HG02763 (cell line): ENCODE measurements at regions not wholly inside any gene's neighbourhood (a gene's known extent, or its start where the extent isn't known, plus 50 kb on each side); places are given as distances from the start of the nearest gene placed in this dataset.
"Not testable (repeated sequence)": the region's sequence is repeated elsewhere in the genome, so short reads cannot be mapped to it uniquely, and the experiment has no call there.

ENCODE experiments used
- ATAC-seq: cut with Tn5 transposase; IDR thresholded peaks from one replicate; pipeline ENCODE4 v1.9.1; 2021; ENCODE audit warnings: mild to moderate bottlenecking, moderate library complexity; ENCODE audit not compliant: unreplicated experiment

DNA sequence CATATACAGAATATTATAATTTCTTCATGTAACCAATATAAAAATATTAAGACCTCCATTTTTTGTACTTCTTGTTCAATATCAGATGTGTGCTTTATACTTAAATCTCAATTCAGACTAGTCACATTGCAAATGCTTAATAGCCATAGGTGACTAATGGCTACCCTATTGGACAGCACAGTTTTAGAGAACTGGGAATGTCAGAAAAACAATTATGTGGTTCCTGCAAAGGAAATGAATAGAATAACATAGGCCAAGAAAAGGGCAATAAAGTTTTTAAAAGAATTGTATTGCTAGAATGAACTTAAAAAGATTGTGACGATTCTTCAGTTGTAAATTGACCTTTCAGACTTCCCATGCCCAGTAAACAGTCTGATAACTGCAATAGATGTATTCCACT lies 843.0 kb downstream of the METTL15 start:
- no peak for ATAC-seq

DNA sequence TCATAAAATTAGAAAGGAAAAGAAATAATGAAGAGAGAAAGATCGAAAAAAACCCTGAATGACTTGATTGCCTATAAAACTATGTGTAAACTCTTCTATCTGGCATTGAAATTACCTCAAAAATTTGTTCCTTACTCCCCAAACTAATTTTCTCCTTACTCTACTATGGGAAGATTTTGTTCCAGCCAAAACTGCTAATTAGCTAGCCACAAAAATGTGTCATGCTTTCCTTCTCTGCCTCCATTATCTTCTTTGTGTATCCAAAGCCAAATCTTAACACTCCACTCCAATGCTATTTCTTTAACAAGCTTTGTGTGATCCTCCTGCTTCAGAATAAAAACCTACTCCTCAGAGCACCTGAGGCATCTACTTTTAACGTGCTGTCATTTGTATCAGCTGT lies 831.2 kb downstream of the METTL15 start:
- no peak for ATAC-seq

DNA sequence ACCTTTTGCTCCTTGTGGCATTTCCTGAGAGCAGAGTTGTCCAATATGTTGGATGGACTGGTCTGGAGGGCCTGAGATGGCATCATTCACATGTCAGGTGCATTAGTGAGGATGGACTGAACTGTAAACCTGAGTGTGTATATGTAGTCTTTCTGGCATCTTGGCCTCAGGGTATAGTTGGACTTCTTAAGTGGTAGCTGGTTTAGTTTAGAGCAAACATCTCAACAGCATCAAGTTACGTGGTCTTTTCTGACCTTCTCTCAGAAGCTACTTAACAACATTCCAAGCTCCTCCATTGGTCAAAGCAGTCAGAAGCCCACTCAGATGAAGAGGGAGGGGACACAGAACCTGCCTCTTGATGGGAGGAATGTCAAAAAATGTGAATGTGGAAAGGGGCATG lies 829.9 kb downstream of the METTL15 start:
- no peak for ATAC-seq

- ATAC-seq, result no peak
These were observed 824.8 kb downstream of the METTL15 start for GRCh38 chr11:28932940-28933339.

- ATAC-seq, result no peak
These were observed 815.8 kb downstream of the METTL15 start for GRCh38 chr11:28924004-28924403.

- no peak for ATAC-seq
These were observed 814.3 kb downstream of the METTL15 start for GRCh38 chr11:28922386-28922981.

- no peak for ATAC-seq
These were observed 811.0 kb downstream of the METTL15 start for GRCh38 chr11:28919194-28919593.

DNA sequence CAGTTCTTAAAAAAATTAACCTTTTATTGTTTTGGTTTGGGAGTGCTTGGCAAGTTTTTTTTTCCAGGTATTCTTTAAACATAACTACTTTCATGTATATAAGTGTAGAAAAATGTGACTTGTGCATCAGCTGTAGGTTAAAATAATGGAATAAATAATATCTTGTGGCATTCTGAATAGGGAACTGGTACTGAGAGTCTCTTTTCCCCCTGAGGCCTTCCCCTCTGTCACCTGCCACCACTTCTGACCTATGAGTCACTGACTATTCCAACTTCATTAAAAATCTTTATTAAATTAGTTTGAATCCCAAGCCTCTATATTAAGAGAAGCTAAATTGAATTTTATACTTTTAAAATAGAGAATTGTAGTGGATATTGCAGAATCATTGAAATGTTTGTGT lies 805.7 kb downstream of the METTL15 start:
- no peak for ATAC-seq

GRCh38 chr11:28911829-28912228 lies 803.6 kb downstream of the METTL15 start:
- ATAC-seq, result no peak

- ATAC-seq, result no peak
These were observed 802.7 kb downstream of the METTL15 start for GRCh38 chr11:28910926-28911325.

DNA sequence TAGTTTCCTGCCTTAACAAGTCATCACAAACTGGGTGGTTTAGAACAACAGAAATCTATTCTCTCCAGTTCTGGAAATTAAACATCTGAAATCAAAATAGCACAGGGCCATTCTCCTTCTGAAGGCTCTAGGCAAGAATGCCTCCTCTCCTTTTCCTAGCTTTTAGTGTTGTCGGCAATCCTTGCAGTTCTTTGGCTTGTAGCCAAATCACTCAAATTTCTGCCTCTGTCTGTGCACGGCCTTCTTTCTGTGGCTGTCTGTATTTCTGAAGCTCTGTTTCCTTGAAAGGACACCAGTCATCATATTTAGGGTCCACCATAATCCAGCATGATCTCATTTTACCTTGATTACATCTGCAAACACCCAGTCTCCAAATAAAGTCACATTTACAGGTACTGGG lies 795.5 kb downstream of the METTL15 start:
- no peak for ATAC-seq

DNA sequence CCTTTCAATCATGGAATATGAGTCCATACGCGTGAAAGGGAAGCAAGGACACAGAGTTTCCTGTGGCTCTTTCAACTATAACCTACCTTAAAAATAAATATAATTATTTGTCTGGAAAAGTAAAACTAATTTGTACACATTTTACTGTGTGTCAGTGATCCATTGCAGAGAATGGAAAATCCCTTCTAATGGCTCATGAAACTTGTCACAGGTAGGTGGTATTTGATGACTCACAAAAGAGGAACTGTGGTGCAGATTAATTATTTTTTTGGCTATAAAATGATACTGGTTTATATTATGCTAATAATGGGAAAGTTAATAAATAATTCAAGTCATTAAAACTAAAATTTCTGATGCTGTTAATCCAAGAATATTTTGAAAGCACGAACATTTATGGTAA lies 792.2 kb downstream of the METTL15 start:
- no peak for ATAC-seq

GRCh38 chr11:28899706-28900105 lies 791.5 kb downstream of the METTL15 start:
- ATAC-seq, result no peak

DNA sequence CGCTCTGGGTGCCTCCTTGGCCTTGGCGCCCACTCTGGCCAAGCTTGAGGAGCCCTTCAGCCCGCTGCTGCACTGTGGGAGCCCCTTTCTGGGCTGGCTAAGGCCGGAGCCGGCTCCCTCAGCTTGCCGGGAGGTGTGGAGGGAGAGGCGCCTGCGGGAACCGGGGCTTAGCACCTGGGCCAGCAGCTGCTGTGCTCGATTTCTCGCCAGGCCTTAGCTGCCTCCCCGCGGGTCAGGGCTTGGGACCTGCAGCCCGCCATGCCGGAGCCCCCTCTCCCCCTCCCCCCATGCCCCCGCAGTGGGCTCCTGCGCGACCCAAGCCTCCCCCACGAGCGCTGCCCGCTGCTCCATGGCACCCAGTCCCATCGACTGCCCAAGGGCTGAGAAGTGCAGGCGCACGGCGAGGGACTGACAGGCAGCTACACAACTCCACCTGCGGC lies 782.4 kb downstream of the METTL15 start:
- ATAC-seq, result not testable (repeated sequence)

- ATAC-seq, result no peak
These were observed 779.5 kb downstream of the METTL15 start for GRCh38 chr11:28887681-28888080.

DNA sequence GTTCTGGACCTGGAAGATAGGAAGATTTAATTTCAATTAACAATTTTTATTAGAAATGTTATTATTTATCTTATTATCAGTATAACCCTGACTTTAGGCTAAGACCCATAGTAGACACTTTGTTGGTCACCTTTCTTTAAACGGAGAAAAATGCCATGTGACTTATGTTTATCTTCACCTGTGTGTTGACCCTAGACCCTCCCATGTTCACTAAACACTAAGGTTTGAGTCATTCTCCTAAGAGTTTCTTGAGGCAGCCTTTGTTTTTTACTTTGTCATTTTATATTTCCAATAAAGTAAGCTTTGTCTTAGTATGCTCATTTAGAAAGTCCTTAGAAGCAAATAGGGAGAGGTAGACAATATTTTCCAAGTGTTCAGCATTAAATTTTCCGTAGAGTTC lies 771.7 kb downstream of the METTL15 start:
- no peak for ATAC-seq

- ATAC-seq, result no peak
These were observed 769.8 kb downstream of the METTL15 start for GRCh38 chr11:28878025-28878424.

DNA sequence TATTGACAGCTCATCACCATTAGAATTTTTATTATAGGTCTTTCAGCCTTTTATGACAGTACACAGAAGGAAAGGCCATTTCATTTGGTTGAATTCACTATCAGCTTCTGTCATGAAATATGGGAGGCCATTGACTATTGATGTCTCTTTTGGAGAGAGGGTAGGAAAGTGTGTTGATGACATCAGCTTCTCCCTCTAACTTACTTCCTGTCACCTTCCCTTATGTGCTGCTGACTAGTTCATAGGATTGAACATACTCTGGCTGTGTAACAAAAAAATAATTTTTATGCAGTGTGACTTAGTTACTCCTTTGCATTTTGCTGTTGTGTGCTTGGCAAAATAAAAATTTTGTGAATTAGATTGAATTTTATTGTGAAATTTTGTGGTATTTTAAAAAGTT lies 769.2 kb downstream of the METTL15 start:
- ATAC-seq, result no peak

- ATAC-seq, result no peak
These were observed 766.5 kb downstream of the METTL15 start for GRCh38 chr11:28874706-28875105.

DNA sequence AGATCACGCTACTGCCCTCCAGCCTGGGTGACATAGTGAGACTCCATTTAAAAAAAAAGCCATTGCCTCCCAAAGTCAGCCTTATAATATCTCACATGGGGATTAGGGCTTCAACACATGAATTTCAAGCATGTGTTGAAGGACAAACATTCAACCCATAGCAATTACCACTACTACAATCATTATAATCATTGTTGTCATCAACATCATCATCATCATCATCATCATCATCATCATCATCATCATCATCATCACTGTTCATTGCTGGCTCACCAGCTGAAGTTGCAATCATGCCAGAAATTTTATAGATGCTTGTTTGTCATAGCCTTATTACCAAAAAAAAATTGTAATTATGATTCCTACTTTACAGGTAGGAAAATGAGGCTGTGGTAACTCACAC lies 762.9 kb downstream of the METTL15 start:
- ATAC-seq, result no peak

- ATAC-seq, result no peak
These were observed 755.2 kb downstream of the METTL15 start for GRCh38 chr11:28863422-28863821.

GRCh38 chr11:28860893-28861292 lies 752.7 kb downstream of the METTL15 start:
- no peak for ATAC-seq

GRCh38 chr11:28858076-28858475 lies 749.9 kb downstream of the METTL15 start:
- ATAC-seq, result no peak
